ENCODE measurements at regions not wholly inside any gene's neighbourhood (a gene's known extent, or its start where the extent isn't known, plus 50 kb on each side); places are given as distances from the start of the nearest gene placed in this dataset.

DNA sequence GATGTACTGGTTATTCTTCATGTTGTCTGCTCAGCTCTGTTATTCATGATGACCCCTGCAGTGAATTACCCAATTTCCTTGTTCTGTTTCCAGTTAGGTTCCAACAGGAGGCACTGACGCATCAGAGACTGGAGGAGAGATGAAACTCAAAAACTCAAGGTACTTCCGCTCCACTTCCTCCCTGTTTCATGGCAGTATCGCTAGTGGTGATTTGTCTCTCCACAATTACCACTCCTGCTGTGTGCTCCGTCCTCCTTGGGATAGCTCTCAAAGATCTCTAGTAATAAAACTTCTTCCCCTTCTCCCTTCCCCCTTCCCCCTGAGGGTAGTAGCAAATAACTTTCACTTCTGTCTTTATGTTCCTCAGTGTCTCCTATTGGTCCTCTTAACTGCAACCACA lies 107.4 kb upstream of the ABCB5 start:
- H3K27ac Mint-ChIP-seq, result no peak overlapping the region

More for the DNA sequence above, 107.4 kb upstream of the ABCB5 start:
- Histone ChIP-seq H3T11ph (ENCODE audit: low read length) (no peak overlapping the region), H3K27ac (ENCODE audit: insufficient read length, low read depth, low read length) (no peak overlapping the region), H3K9me3 (ENCODE audit: control insufficient read depth, low read depth, low read length) (no peaks in the 10 kb centered on the region), H3K18ac (ENCODE audit: insufficient read length, low read depth, low read length) (no peak overlapping the region), H3K27me3 (ENCODE audit: insufficient read depth, low read length) (no peaks in the 10 kb centered on the region), H4K20me1 (ENCODE audit: control insufficient read depth, insufficient read depth, insufficient read length) (no peaks in the 10 kb centered on the region), H3K79me1 (ENCODE audit: insufficient read depth, low read depth, low read length, poor library complexity, severe bottlenecking) (no peaks in the 10 kb centered on the region), H2BK20ac (ENCODE audit: low read depth, low read length, poor library complexity, severe bottlenecking) (no peak overlapping the region), H4K8ac (replicated peaks; ENCODE audit: insufficient read length, low read depth, low read length) (no peak overlapping the region), H3K4me1 (ENCODE audit: insufficient read depth, low read length) (no peaks in the 10 kb centered on the region), H3K79me2 (ENCODE audit: insufficient read depth, low read length) (no peaks in the 10 kb centered on the region), H2BK15ac (ENCODE audit: low read depth, low read length) (no peak overlapping the region), H3K9ac (ENCODE audit: extremely low read depth, insufficient read length, low read length) (no peak overlapping the region), H4K91ac (ENCODE audit: insufficient read length, low read depth, low read length) (no peak overlapping the region), H3K4ac (ENCODE audit: low read depth, low read length) (no peak overlapping the region), H3K4me2 (ENCODE audit: insufficient read depth, insufficient read length, low read length) (no peak overlapping the region), H2AFZ (ENCODE audit: low read length) (peak overlapping the region; percentile 81), H3K23me2 (ENCODE audit: insufficient read length, low read depth, low read length, poor library complexity, severe bottlenecking) (no peaks in the 10 kb centered on the region), H2AK5ac (ENCODE audit: insufficient read length, low read length) (no peak overlapping the region), H2BK12ac (ENCODE audit: insufficient read length, low read depth, low read length) (no peak overlapping the region), H4K5ac (ENCODE audit: insufficient read length, low read depth, low read length) (no peak overlapping the region), H2BK5ac (ENCODE audit: insufficient read length, low read length) (no peak overlapping the region), H3K23ac (ENCODE audit: insufficient read length, low read depth, low read length) (no peak overlapping the region), H3K56ac (ENCODE audit: insufficient read length, low read depth, low read length) (no peak overlapping the region), H3K14ac (ENCODE audit: insufficient read depth, low read length) (no peak overlapping the region), H2BK120ac (ENCODE audit: low read depth, low read length, poor library complexity, severe bottlenecking) (no peak overlapping the region)
- WGBS (ENCODE audit: extremely low coverage, insufficient read length, low lambda C conversion rate), result no CpG with 5 or more reads among the region's 4 CpGs
- no peaks in the 10 kb centered on the region for H3K9me3 Mint-ChIP-seq
- no peak for DNase-seq
- H3K27me3 Mint-ChIP-seq (ENCODE audit: low read depth), result no peaks in the 10 kb centered on the region
- H3K36me3 Mint-ChIP-seq (ENCODE audit: insufficient read depth in 1 of 3, low read depth in 3 of 3), result no peaks in the 10 kb centered on the region
- H3K4me3 Mint-ChIP-seq, result no peak overlapping the region
- TF ChIP-seq, protein P1, sequence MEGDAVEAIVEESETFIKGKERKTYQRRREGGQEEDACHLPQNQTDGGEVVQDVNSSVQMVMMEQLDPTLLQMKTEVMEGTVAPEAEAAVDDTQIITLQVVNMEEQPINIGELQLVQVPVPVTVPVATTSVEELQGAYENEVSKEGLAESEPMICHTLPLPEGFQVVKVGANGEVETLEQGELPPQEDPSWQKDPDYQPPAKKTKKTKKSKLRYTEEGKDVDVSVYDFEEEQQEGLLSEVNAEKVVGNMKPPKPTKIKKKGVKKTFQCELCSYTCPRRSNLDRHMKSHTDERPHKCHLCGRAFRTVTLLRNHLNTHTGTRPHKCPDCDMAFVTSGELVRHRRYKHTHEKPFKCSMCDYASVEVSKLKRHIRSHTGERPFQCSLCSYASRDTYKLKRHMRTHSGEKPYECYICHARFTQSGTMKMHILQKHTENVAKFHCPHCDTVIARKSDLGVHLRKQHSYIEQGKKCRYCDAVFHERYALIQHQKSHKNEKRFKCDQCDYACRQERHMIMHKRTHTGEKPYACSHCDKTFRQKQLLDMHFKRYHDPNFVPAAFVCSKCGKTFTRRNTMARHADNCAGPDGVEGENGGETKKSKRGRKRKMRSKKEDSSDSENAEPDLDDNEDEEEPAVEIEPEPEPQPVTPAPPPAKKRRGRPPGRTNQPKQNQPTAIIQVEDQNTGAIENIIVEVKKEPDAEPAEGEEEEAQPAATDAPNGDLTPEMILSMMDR (conservative IDR thresholded peaks at IDR 0.05), result peak; percentile 36; the same call in 2 of the 3 replicates
- H3K4me1 Mint-ChIP-seq, result 0 out of 4 replicates have a peak, but pooled peaks cover 0 to 2% of the 10 kb centered on the region in 2 experiments
